MM.1S (cell line): ENCODE measurements at regions not wholly inside any gene's neighbourhood (a gene's known extent, or its start where the extent isn't known, plus 50 kb on each side); places are given as distances from the start of the nearest gene placed in this dataset.

Source experiments
- CTCF ChIP-seq: fragments of 300-600 bp; sonication (generic); IDR thresholded peaks from 2 replicates; pipeline ENCODE4 v1.5.1; 2016; ENCODE audit warnings: antibody characterized with exemption, low read length, mixed read lengths
- EZH2 ChIP-seq: fragments of 300-600 bp; sonication (generic); optimal IDR thresholded peaks from 2 replicates; pipeline ENCODE3; 2017; ENCODE audit warnings: low read depth, mild to moderate bottlenecking, antibody characterized with exemption, low read length, mixed read lengths

- TF ChIP-seq CTCF (no peak), EZH2 (no peak)
Observed at GRCh38 chr2:239642406-239643004, 241.7 kb upstream of the HDAC4 start.
